Central memory CD8-positive, alpha-beta T cell (primary cell): ENCODE measurements at regions not wholly inside any gene's neighbourhood (a gene's known extent, or its start where the extent isn't known, plus 50 kb on each side); places are given as distances from the start of the nearest gene placed in this dataset.

Experiments used
- ATAC-seq: fragments of 150-1000 bp; cut with Tn5 transposase; replicated peaks from 2 replicates; pipeline ENCODE4 v1.10.0; 2022; ENCODE audit warnings: mild to moderate bottlenecking, moderate FRiP score, moderate number of reproducible peaks; ENCODE audit not compliant: poor library complexity, severe bottlenecking; ENCODE audit errors: extremely low read depth
- DNase-seq, 2 donors: peaks; one replicate each; pipeline ENCODE4 v3.0.0; 2021; ENCODE audit warnings: low spot score in 2 of 2
- H3K27ac Mint-ChIP-seq: one replicate; pipeline ENCODE4 v1.8.0; 2022; ENCODE audit warnings: low read depth, mild to moderate bottlenecking, moderate library complexity, mixed read lengths
- H3K27me3 Mint-ChIP-seq: one replicate; pipeline ENCODE4 v1.8.0; 2022; ENCODE audit warnings: mixed read lengths
- H3K36me3 Mint-ChIP-seq: one replicate; pipeline ENCODE4 v1.8.0; 2022; ENCODE audit warnings: mild to moderate bottlenecking, moderate library complexity, mixed read lengths; ENCODE audit not compliant: insufficient read depth
- H3K4me1 Mint-ChIP-seq: one replicate; pipeline ENCODE4 v1.8.0; 2022; ENCODE audit warnings: mixed read lengths
- H3K4me3 Mint-ChIP-seq: one replicate; pipeline ENCODE4 v1.8.0; 2022; ENCODE audit warnings: mild to moderate bottlenecking, moderate library complexity, mixed read lengths
- H3K9me3 Mint-ChIP-seq: one replicate; pipeline ENCODE4 v1.8.0; 2022; ENCODE audit warnings: mixed read lengths

DNA sequence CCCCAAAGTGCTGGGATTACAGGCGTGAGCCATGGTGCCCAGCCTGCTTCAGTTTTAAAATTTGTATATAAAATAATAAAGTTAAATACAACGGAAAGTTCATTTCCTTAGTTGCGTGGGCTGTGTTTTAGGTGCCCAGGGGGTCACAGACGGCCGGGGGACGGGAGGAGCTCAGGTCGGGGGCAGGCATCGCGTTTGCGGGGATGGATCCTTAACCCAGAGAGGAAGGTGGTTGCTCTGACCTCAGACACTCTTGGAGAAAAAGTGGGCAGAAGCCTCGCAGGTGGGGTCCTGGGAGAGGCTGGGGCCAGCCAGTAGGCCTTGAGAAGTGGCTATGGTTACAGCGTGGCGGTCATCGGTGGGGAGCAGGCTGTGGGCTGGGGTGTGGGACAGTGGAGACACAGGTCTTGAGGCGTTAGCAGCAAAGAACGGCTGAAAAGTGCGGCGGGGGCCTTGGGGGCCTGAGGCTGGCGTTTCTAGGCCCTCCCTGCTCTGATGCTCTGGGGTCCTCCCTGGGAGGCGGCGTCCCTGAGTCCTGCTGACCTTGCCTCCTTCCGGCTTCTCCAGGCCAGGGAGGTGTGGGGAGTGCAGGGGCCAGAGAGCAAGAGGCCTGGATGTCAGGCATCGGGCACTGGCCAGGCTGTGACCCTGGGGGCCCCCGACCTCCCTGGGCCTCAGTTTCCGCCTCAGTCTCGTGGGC, 54.4 kb downstream of the UNCX start:
- Mint-ChIP-seq H3K4me3 (no peak overlapping the region), H3K27me3 (no peaks in the 10 kb centered on the region), H3K27ac (no peak overlapping the region), H3K36me3 (no peaks in the 10 kb centered on the region), H3K4me1 (no peaks in the 10 kb centered on the region), H3K9me3 (no peaks in the 10 kb centered on the region)
- ATAC-seq, result no peak
- no peak for DNase-seq

GRCh38 chr7:1287752-1288201, 55.1 kb downstream of the UNCX start:
- Mint-ChIP-seq H3K4me1 (no peaks in the 10 kb centered on the region), H3K9me3 (no peaks in the 10 kb centered on the region)
- DNase-seq, result no peak

GRCh38 chr7:1288390-1288995, 55.8 kb downstream of the UNCX start:
- H3K27me3 Mint-ChIP-seq, result no peaks in the 10 kb centered on the region
- H3K36me3 Mint-ChIP-seq, result no peaks in the 10 kb centered on the region
- H3K27ac Mint-ChIP-seq, result no peak overlapping the region
- no peak for ATAC-seq
- DNase-seq, result no peak
- H3K4me3 Mint-ChIP-seq, result no peak overlapping the region
- no peaks in the 10 kb centered on the region for H3K9me3 Mint-ChIP-seq
- no peaks in the 10 kb centered on the region for H3K4me1 Mint-ChIP-seq

More at GRCh38 chr7:1287752-1288201, 55.1 kb downstream of the UNCX start:
- no peak for ATAC-seq
- no peaks in the 10 kb centered on the region for H3K36me3 Mint-ChIP-seq
- no peak overlapping the region for H3K4me3 Mint-ChIP-seq
- no peak overlapping the region for H3K27ac Mint-ChIP-seq
- H3K27me3 Mint-ChIP-seq, result no peaks in the 10 kb centered on the region

DNA sequence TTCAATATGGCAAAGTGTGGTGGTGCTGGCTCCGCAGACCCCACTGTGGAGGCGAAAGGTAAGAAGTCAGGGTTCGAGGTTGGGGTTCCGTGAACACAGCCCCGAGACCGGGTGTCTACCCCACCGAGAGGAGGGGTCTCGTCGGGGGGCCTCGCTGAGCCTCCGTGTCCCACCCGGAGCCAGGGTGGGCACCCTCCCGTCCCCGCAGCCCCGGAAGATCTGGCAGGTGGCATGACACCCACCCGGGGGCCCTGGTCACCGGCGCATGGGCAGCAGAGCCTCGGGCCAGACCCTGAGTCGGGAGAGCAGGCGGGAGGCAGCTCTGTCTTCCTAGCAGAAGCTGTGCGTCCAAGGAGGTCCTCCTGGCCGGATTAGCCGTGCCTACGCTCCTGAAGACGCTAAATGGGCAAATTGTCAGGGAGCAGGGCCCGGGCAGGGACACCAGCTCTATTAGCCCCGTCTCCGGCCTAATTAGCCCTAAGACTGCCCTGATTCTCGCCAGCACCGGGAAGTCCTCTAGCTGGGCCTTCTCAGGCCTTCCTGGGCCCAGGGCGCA, 56.4 kb downstream of the UNCX start:
- Mint-ChIP-seq H3K36me3 (no peaks in the 10 kb centered on the region), H3K4me1 (no peaks in the 10 kb centered on the region), H3K27me3 (no peaks in the 10 kb centered on the region), H3K27ac (no peak overlapping the region), H3K9me3 (no peaks in the 10 kb centered on the region), H3K4me3 (no peak overlapping the region)
- no peak for ATAC-seq
- DNase-seq, result no peak

- peak overlapping the region; percentile 76 for H3K4me3 Mint-ChIP-seq
Observed at GRCh38 chr7:1289666-1290025, 57.0 kb downstream of the UNCX start.

DNA sequence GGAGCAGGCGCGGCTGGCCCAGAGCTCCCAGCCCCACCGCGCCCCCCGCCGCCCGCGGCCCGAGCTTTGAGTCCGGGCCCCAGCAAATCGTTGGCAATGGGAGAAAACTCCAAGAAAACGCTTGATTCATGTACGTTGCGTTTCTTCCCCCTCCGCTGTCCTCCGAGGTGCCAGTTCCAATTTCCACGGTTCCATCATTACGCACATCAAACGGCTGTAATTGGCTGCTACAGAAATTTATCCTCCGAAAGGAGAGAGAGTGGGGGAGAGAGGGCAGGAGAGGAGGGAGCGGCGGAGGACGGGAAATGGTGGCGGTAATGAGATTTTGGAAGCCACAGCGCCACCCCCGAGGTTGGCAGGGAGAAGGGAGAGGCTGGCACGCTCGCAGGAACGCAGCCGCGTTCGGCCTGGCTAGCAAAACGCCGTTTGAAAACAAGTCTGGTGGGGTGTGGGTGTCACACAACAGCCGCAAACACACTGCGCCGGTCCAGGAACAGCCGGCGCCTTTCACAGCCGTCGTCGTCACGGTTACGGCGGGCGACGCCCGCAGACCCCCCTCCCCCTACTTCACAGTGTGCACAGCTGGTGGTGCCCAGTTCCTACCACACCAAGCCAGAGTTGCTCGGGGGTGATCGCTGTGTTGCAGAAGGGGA, 57.5 kb downstream of the UNCX start:
- no peak overlapping the region for H3K27ac Mint-ChIP-seq
- H3K4me3 Mint-ChIP-seq, result peak overlapping the region; percentile 76
- peak; percentile 63 for ATAC-seq

More at GRCh38 chr7:1289666-1290025, 57.0 kb downstream of the UNCX start:
- Mint-ChIP-seq H3K27ac (no peak overlapping the region), H3K27me3 (no peaks in the 10 kb centered on the region), H3K9me3 (no peaks in the 10 kb centered on the region), H3K4me1 (no peaks in the 10 kb centered on the region), H3K36me3 (no peaks in the 10 kb centered on the region)
- no peak for DNase-seq
- ATAC-seq, result no peak

DNA sequence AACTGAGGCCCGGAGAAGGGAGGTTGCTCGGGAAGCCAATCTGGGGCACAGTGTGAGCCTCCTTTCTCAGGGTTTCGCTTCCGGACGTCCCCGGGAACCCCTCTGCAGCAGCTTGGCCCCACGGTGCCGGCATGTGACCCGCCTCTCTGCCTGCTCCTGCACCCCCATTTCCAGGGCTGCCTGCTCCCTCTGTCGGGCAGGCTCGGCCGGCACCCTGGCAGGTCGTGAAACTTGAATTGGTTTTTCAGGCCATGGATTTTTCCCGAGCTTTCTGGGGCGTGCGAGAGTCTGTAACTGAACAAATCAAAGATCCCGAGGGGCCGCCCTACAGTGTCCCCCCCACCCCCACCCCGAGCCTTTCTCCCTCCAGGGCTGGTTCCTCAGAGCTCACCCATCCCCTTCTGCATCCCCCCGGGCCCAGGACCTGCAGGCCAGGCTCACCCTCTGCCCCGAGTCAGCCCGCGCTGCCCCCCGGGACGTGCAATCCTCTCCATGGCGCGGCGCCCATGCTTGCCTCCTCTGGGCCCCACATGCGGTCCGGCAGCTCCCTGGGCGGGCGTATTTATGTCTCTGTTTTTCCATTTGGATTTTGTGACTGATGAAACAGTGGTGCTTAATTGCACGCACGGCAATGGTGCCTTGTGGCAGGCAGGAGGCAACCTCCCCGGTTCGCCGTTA, 58.1 kb downstream of the UNCX start:
- Mint-ChIP-seq H3K9me3 (no peaks in the 10 kb centered on the region), H3K4me3 (peak overlapping the region; percentile 76), H3K36me3 (no peaks in the 10 kb centered on the region), H3K27ac (no peak overlapping the region), H3K4me1 (no peaks in the 10 kb centered on the region), H3K27me3 (no peaks in the 10 kb centered on the region)
- no peak for ATAC-seq
- no peak for DNase-seq

More for the DNA sequence above, 57.5 kb downstream of the UNCX start:
- peak in 1 of 2 donors; percentile 41 for DNase-seq
- Mint-ChIP-seq H3K36me3 (no peaks in the 10 kb centered on the region), H3K9me3 (no peaks in the 10 kb centered on the region), H3K4me1 (no peaks in the 10 kb centered on the region), H3K27me3 (no peaks in the 10 kb centered on the region)

DNA sequence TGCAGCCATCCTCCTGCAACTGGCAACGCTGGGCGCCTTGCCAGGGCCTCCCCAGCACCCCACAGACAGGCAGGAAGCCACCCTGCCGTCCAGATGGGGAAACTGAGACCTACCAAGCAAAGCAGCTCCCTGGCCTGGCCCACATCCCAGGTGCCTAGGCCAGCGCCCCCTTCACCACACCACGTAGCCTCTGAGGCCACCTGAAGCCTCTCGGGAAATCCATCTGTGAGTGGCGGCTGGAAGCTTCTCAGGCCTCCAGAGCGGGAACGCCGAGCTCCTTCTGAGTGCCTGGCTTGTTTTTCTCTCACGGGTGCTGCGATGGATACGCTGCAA, 58.7 kb downstream of the UNCX start:
- no peak for DNase-seq
- Mint-ChIP-seq H3K36me3 (no peaks in the 10 kb centered on the region), H3K4me1 (no peaks in the 10 kb centered on the region), H3K27ac (no peak overlapping the region), H3K9me3 (no peaks in the 10 kb centered on the region), H3K4me3 (peak overlapping the region; percentile 76), H3K27me3 (no peaks in the 10 kb centered on the region)
- ATAC-seq, result no peak

- Mint-ChIP-seq H3K4me1 (no peaks in the 10 kb centered on the region), H3K4me3 (peak overlapping the region; percentile 76), H3K27ac (no peak overlapping the region), H3K9me3 (no peaks in the 10 kb centered on the region), H3K36me3 (no peaks in the 10 kb centered on the region), H3K27me3 (no peaks in the 10 kb centered on the region)
- DNase-seq (no peak), ATAC-seq (no peak)
Observed at GRCh38 chr7:1291845-1292765, 59.4 kb downstream of the UNCX start.

DNA sequence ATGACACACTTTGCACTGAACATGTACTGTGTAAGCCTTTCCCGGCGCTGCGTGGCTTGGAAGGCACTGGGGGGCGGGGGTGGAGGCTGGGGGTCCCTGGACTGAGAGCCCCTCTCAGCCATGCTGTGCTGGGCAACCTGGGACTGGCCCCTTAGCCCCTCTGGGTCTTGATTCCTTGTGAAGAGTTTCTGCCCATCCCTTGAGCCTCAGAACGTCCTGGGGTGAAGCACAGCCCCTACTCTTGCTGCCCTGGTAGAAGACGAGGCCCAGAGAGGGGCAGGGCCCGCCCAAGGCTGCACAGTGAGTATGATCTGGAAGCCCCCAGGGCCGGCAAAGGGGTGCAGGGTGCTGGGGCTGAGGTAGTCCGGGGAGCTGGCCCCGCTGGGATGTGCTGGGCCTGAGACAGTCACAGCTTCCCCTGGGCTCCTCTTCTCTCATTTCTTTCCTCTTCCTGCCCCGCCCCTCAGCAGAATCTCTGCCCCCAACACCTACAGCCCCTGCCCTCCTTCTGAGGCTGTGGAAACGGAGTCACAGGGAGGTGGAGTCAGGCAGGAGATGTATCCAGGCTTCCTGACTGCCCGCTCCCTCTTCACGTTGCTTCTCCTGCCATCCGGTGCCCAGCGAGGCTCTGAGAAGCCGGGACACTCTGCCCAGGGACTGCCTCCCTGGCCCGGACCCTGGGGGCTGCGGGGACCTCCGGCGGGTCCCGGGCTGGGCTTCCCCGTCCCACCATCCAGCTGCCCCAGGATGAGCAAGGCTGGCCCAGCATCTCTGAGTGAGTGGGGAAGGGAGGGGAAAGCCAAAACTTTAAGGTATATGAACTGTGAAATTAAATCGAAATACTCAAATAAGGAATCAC, 60.5 kb downstream of the UNCX start:
- H3K9me3 Mint-ChIP-seq, result no peaks in the 10 kb centered on the region
- H3K4me3 Mint-ChIP-seq, result no peak overlapping the region
- H3K27me3 Mint-ChIP-seq, result no peaks in the 10 kb centered on the region
- DNase-seq (no peak), ATAC-seq (no peak)
- no peaks in the 10 kb centered on the region for H3K36me3 Mint-ChIP-seq
- H3K4me1 Mint-ChIP-seq, result no peaks in the 10 kb centered on the region
- no peak overlapping the region for H3K27ac Mint-ChIP-seq

DNA sequence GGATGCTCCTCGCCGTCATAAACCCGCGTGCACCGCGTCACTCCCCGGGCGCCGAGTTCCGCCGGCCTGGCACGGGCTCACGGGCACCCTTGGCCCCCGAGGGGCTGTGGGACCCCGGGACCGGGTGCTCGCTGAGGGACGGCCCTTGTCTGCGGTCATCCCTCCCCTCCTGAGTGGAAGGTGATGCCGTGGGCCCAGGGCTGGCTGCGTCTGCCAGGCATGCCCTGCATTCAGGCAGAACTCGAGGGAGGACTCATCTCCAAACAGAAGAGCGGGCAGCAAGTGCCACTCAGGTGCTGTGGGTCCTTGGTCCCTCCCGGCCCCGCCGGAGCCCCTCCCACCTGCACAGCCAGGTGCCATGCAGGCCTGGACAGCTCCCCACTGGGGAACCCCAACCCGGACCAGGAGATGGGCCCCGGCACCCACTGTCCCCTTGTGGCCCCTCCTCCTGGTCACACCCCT, 61.3 kb downstream of the UNCX start:
- H3K27ac Mint-ChIP-seq, result no peak overlapping the region
- ATAC-seq (no peak), DNase-seq (no peak)
- no peaks in the 10 kb centered on the region for H3K9me3 Mint-ChIP-seq
- no peaks in the 10 kb centered on the region for H3K36me3 Mint-ChIP-seq
- H3K4me3 Mint-ChIP-seq, result no peak overlapping the region
- no peaks in the 10 kb centered on the region for H3K27me3 Mint-ChIP-seq
- H3K4me1 Mint-ChIP-seq, result no peaks in the 10 kb centered on the region
